Esophagus squamous epithelium (tissue), 4 donors: ENCODE measurements at regions not wholly inside any gene's neighbourhood (a gene's known extent, or its start where the extent isn't known, plus 50 kb on each side); places are given as distances from the start of the nearest gene placed in this dataset.

Experiments
- POLR2A ChIP-seq, 4 donors: fragments of 450-650 bp; IDR thresholded peaks; one replicate each; pipeline ENCODE4 v1.6.1; 2017; ENCODE audit warnings: antibody characterized with exemption in 4 of 4, mild to moderate bottlenecking in 4 of 4, moderate library complexity in 3 of 4
- TF ChIP-seq, protein P1 (sequence below), 6 experiments: fragments of 450-650 bp in 4 of 6; fragments of 200-600 bp in 2 of 6; sonication (generic) in 2 of 6; IDR thresholded peaks; one replicate each; pipeline ENCODE4 v1.5.1; 2016 to 2019; ENCODE audit warnings: antibody characterized with exemption in 6 of 6, mild to moderate bottlenecking in 4 of 6, moderate library complexity in 4 of 6

- TF ChIP-seq POLR2A (IDR thresholded peaks at IDR 0.05), result no peak
- TF ChIP-seq, protein P1, sequence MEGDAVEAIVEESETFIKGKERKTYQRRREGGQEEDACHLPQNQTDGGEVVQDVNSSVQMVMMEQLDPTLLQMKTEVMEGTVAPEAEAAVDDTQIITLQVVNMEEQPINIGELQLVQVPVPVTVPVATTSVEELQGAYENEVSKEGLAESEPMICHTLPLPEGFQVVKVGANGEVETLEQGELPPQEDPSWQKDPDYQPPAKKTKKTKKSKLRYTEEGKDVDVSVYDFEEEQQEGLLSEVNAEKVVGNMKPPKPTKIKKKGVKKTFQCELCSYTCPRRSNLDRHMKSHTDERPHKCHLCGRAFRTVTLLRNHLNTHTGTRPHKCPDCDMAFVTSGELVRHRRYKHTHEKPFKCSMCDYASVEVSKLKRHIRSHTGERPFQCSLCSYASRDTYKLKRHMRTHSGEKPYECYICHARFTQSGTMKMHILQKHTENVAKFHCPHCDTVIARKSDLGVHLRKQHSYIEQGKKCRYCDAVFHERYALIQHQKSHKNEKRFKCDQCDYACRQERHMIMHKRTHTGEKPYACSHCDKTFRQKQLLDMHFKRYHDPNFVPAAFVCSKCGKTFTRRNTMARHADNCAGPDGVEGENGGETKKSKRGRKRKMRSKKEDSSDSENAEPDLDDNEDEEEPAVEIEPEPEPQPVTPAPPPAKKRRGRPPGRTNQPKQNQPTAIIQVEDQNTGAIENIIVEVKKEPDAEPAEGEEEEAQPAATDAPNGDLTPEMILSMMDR (IDR thresholded peaks at IDR 0.05), result no peak
Measured at GRCh38 chr1:221947731-221948130, 205.8 kb upstream of the DUSP10 start.
